Endothelial cell of umbilical vein (primary cell): ENCODE measurements at regions not wholly inside any gene's neighbourhood (a gene's known extent, or its start where the extent isn't known, plus 50 kb on each side); places are given as distances from the start of the nearest gene placed in this dataset.

Experiments used
- CTCF ChIP-seq, 2 donors: IDR thresholded peaks; 1 replicate in 1 of 2; 2 replicates in 1 of 2; pipeline ENCODE4 v1.5.1; 2011; ENCODE audit warnings: low read length in 2 of 2, mild to moderate bottlenecking in 2 of 2, moderate library complexity in 2 of 2, control low read depth in 1 of 2, inconsistent platforms in 1 of 2, low read depth in 1 of 2; ENCODE audit not compliant: insufficient read depth in 1 of 2; ENCODE audit errors: extremely low read depth in 1 of 2
- POLR2A ChIP-seq: IDR thresholded peaks from 2 replicates; pipeline ENCODE4 v1.6.1; 2012; ENCODE audit warnings: low read depth, mild to moderate bottlenecking, control low read depth, low read length
- POLR2AphosphoS5 ChIP-seq: IDR thresholded peaks from 2 replicates; pipeline ENCODE4 v1.6.1; 2012; ENCODE audit warnings: low read depth, mild to moderate bottlenecking, control low read depth, low read length, moderate library complexity; ENCODE audit not compliant: insufficient read depth

GRCh38 chr5:135741040-135741439 is 93.4 kb upstream of the SLC25A48 start:
- TF ChIP-seq CTCF (IDR thresholded peaks at IDR 0.05; ENCODE audit: extremely low read depth in 1 of 2, insufficient read depth in 1 of 2, low read depth in 1 of 2, low read length in 2 of 2): no peak
- no peak for TF ChIP-seq POLR2A
- no peak for TF ChIP-seq POLR2AphosphoS5
